Kasumi-1 (cell line): ENCODE measurements at regions not wholly inside any gene's neighbourhood (a gene's known extent, or its start where the extent isn't known, plus 50 kb on each side); places are given as distances from the start of the nearest gene placed in this dataset.

Source experiments
- DNase-seq, 2 experiments: peaks; one replicate each; lab custom pipeline; 2025; lab: John Stamatoyannopoulos, UW

GRCh38 chr3:102230057-102230456 lies 204.8 kb upstream of the ZPLD1 start:
- no peak for DNase-seq

DNA sequence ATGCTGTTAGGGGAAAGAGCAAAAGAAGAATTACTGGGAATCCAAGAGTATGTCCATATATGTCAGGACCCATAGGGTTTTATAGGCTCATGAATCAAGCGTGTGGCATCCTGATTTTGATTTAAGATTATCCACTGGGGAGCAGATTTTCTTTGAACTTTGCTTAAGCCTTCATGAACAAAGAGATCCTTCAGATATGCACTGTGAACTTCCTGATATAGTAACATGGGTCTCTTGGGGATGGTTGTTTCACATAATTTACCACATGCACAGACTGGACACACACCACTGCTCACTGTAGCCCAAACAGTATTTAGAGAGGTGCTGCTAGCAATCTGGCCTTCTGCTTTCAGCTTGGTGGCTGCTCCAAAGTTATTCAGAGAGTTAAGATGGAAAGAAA lies 200.9 kb upstream of the ZPLD1 start:
- no peak for DNase-seq

GRCh38 chr3:102235679-102236078 lies 199.1 kb upstream of the ZPLD1 start:
- no peak for DNase-seq

- no peak for DNase-seq
These were observed 197.6 kb upstream of the ZPLD1 start for GRCh38 chr3:102237181-102237580.

DNA sequence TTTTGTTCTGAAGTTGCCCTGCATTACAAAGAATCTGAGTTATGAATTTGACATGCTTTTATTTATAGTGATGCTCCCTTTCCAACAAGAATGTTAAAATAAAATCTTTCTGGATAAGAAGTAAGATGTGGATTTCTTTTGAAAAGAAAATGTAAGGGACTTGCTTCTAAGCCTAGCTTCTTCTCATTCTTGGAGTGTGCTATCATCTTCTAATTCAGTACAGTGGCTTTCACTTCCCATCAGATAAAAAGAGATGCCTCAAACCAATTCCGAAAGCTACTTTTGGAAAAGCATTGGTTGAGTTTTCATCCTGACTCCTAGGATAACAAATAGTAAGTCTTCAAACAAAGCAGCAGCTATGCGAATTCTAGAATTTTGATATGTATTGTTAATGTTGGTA lies 197.0 kb upstream of the ZPLD1 start:
- no peak for DNase-seq

DNA sequence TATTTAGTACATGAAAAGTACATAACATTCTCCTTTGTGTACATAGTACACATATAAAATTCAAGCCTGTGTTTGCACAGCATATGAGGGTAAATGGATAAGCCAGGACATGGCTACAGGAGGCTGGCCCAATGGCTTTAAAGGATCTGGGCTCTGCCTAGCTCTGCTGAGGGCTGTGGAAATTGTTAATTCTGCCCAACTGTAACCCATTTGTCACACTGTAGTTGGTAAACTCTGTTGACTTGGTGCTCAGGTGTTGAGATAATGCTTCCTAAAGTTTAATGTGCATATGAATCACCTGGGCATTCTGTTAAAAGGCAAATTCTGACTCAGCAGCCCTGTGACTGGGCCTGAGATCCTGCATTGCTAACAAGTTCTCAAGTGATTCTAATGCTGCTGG lies 196.5 kb upstream of the ZPLD1 start:
- DNase-seq: no peak

- DNase-seq: no peak
These were observed 194.1 kb upstream of the ZPLD1 start for GRCh38 chr3:102240720-102241119.

DNA sequence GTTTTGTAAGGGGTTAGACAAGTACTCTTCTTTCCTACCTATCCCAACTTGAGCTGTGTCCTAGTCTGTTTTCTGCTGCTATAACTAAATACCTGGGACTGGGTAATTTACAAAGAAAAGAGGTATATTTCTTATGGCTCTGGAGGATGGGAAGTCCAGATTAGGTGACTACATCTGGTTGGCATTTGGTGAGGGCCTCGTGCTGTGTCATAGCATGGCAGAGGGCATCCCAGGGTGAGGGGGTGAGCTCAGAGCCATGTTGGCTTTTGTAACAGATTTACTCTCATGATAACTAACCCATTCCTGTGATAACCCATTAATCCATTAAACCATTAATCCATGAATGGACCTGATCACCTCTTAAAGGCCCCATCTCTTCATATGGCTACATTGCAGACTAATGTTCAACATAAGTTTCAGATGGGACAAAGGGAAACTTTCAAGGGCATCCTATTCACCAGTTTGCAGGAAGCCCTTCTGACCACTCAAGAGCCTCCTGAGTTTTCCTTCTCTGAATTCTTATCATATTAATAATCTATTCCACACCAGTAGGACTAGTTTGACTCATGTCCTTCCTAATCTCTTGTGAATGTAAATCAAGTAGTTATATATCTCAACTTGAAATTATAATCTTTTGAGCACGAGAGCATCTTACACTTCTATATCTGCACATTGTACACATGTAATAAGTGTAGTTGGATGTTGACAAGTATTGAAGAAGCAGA lies 185.7 kb upstream of the ZPLD1 start:
- no peak for DNase-seq

DNA sequence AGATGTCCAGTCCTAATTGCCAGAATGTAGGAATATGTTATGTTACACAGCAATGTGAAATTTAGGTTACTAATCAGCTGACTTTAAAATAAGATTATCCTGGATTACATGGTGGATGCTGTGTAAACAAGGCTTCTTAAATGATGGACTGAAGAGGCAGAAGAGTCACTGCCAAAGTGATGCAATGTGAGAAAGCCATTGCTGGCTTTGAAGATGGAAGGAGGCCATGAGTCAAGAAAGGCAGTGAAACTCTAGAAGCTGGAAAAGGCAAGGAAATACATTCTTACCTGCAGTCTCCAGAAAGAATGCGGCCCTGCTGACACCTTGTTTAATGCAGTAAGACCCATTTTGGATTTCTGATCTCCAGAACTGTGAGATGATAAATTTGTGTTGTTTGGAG lies 179.1 kb upstream of the ZPLD1 start:
- no peak for DNase-seq

DNA sequence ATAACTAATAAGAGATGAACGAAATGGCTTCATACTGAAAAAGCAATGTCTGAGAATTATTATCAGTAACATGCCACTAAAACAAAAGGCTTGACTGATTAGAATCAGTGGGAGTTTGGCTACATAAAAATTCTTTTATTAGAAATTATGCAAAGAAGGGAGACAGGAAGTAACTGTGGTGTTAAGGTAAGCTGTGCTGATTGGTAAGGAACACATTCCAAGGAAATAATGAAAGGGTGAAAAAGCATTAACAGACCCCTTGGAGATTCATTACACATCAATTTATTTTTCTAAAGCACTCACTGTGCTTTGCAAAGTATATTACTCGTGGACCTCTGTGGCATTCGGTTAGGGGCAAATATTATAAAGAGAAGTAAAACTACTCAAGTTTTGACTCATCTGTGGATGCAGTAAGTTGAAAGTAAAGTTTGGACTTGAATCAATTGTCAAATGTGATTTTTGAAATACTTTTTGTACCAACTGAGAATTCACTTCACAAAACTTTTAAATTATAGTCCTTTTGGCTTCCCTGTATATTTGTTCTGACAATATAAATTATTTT lies 176.1 kb upstream of the ZPLD1 start:
- no peak for DNase-seq

DNA sequence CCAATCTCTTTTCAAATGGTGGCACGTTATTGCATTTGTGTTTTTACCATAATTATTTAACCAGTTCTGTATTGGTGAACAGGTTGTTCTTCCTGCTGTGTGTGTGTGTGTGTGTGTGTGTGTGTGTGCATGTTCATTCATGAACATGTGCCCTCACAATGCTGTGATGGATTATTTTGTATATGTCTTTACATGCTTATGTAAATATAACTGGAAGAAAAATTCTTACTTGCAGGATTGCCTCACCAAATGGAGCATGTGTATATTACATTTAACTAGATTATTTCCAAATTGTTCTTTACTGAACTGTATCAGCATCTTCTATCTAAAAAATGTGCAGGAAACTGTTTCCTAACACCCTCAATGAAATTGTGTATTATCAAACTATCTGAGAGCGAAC lies 175.2 kb upstream of the ZPLD1 start:
- DNase-seq: no peak

DNA sequence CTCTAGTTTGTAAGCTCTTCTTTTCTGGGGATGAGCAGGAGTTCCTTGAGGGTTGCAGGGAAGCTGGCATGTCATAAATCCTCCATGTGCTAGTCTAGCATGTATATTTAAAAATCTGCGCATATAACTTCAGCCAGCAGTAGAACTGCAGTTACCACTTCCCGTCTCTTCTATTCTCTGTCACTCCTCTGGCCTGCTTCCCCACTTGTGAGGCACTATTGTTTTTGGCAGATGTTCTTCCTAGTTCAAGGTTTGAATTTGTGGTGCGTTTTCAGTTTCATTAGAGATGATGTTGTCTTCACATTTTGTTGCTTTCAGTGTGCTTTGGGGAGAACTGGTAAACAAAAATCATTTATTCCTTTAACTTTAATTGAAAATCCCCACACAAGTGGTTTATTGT lies 169.1 kb upstream of the ZPLD1 start:
- no peak for DNase-seq

GRCh38 chr3:102269406-102269805 lies 165.4 kb upstream of the ZPLD1 start:
- no peak for DNase-seq

DNA sequence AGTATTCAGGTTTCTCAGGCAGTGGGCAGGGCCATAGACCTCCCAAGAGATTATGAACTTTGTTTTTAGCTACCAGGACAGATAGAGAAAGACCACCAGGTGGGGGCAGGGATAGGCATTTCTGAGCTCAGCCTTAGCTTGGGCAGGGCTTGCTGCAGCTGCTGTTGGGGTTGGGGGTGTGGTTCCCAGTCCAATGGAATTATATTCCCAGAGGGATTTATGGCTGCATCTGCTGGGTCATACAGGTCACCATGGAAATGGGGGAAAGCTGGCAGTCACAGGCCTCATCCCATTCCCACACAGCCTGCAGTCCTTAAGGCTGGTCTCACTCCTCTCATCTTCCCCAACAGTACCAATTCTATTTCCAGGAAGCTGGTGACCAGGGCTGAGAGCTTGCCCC lies 144.6 kb upstream of the ZPLD1 start:
- no peak for DNase-seq

DNA sequence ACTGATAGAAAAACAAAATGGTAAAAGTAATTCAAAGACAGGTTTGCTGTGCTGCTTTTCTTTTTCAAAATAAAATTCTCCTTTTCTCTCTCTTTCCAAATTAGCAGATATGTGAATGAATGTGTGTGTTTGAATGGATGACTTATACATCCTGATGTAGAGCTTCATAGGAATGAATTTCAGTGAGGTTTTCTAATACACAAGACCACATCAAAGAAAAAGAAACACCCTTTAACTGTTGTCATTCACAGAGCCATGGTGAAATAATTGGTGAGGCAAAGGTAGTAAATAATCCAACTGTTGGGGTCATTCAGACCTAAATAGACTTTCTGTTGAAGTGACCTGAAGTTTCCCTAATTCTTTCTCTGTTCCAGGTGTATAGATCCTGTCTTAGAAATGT lies 139.1 kb upstream of the ZPLD1 start:
- DNase-seq: no peak

GRCh38 chr3:102297072-102297658 lies 137.7 kb upstream of the ZPLD1 start:
- DNase-seq: no peak

DNA sequence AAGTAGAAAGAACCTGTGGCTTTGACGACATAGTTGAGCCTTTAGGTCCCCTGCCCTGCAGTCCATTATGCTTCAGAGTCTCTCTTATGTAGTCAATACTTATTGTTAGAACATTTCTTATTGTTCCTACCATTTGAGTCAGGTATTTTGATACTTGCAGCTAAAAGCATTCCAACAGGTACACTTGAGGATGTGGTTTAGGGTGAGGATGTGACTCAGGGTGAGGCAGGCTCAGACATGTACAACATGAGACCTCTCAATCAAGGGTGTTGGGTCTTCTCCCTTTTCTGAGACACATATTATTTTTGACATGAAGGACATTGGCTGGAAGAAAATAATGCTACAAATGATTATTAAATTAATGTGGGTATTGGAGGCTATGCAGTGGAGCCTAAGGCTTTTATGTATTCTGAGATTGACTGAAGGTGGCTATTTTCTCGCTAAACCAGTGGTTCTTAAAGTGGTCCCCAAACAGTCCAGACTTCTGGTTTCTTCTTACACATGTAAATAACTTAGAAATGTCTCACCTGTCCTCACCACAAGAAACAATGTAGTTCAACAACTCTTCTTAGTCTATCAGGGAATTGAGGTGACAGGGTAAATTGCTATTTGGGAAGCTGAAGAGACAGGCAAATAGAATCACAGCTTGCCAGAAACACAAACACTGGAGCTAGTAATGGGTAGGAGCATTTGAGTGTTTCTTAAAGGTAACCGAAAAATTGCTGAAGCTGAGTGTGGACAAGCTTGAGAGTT lies 135.5 kb upstream of the ZPLD1 start:
- DNase-seq: no peak

DNA sequence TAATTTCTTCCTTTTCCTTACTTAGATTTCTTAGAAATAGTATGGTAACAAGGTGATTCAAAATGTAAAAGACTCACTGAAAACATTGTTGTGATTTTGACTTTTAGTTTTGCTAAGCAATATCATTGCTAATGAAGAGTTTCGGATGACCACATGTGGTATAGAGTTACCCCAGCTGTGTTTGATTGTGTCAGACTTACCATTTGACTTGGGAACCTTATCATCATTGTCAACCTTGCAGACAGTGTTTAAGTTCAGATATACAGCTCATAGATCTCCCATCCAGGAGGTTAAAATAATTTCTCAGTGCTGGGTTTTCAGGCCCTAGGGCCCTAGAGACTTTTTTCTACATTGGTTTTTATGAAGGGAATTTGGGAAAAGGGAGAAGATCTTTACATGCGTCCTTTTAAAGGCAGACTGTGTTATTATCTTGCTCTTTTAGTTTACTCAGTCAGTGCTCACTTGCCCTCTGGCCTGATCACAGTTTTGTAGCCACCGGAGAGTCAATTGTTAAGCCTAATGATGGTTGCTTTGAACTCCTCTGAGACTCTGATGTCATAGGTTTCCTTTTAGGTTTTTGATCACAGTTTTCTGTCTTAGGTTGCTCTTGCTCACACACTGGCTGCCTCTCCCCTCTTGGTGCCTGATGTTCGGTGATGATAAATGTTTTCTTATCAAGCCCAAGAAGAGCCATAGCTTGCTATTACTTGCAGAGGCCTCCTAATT lies 133.5 kb upstream of the ZPLD1 start:
- DNase-seq: no peak

GRCh38 chr3:102302020-102302419 lies 132.8 kb upstream of the ZPLD1 start:
- no peak for DNase-seq

GRCh38 chr3:102304550-102304949 lies 130.3 kb upstream of the ZPLD1 start:
- DNase-seq: no peak

GRCh38 chr3:102307442-102307841 lies 127.4 kb upstream of the ZPLD1 start:
- no peak for DNase-seq

DNA sequence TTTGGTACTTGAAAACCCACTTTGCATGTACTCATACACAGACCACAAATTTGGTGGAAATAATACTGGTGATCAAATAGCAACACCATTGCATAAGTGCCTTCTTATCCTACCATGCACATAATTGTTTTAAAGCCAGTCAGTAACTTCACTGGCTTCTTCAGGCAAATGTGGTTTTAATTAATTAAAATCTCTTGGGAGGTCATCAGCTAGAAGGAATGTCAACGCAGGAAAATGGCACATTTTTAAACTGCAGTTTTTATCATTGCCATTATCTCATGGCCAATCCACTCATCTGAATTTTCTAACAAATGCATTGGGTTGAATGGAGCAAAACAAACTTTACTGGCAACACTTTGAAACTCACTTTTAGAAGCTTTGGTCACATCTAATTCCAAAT lies 105.7 kb upstream of the ZPLD1 start:
- DNase-seq: no peak
